DMS153 treated with DMSO at 0.1 percent for 48 hours (cell line): ENCODE measurements at regions not wholly inside any gene's neighbourhood (a gene's known extent, or its start where the extent isn't known, plus 50 kb on each side); places are given as distances from the start of the nearest gene placed in this dataset.

Source experiments
- DNase-seq: peaks from one replicate; lab custom pipeline; 2025; ENCODE audit not compliant: unreplicated experiment; lab: John Stamatoyannopoulos, UW

GRCh38 chr5:103428923-103429322 lies 133.7 kb downstream of the NUDT12 start:
- DNase-seq, result no peak

GRCh38 chr5:103428411-103428871 lies 134.1 kb downstream of the NUDT12 start:
- DNase-seq, result no peak

- DNase-seq, result no peak
Measured at GRCh38 chr5:103427326-103427725, 135.3 kb downstream of the NUDT12 start.

- no peak for DNase-seq
Measured at GRCh38 chr5:103425686-103426454, 136.7 kb downstream of the NUDT12 start.

- DNase-seq, result no peak
Measured at GRCh38 chr5:103424453-103425205, 138.0 kb downstream of the NUDT12 start.

- DNase-seq, result no peak
Measured at GRCh38 chr5:103424026-103424425, 138.6 kb downstream of the NUDT12 start.

- no peak for DNase-seq
Measured at GRCh38 chr5:103422756-103423155, 139.8 kb downstream of the NUDT12 start.

DNA sequence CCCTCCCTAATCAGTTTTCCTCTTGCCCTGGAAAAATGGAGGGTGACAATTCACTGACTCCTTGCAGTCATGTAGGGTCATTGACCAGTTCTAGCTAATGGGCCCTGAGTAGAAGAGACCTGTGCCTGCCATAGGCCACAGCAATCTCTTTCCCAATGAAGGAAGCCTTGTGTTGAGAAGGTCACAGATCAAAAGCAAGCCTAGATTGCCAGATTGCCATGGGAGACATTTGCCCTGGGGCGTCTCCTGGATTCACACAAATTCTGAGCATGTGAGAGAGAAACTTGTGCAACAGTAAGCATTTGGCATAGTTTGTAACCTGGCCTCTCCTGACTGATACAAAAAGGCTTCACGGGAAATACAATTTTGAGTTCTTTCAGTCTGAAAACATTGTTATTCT lies 148.0 kb downstream of the NUDT12 start:
- no peak for DNase-seq

DNA sequence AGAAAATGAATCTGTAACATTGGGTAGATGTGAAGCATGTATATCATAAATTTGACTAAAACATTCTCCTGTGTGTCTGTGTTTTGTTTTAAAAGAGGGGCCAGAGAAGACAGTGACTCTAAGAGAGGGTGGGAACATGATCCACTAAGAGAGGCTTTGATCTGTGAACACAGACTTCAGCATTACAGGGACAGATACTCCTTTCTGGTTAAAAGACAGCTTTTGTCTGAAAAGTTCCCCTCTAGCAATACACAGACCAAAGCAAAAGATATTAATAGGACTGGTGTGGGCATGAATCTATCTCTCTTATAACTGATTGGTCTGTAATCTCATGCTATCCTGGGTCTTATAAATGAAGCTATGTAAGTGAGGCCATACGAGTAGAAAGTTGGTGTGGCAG lies 150.9 kb downstream of the NUDT12 start:
- no peak for DNase-seq

GRCh38 chr5:103410172-103410571 lies 151.6 kb downstream of the MACIR start:
- DNase-seq, result no peak

DNA sequence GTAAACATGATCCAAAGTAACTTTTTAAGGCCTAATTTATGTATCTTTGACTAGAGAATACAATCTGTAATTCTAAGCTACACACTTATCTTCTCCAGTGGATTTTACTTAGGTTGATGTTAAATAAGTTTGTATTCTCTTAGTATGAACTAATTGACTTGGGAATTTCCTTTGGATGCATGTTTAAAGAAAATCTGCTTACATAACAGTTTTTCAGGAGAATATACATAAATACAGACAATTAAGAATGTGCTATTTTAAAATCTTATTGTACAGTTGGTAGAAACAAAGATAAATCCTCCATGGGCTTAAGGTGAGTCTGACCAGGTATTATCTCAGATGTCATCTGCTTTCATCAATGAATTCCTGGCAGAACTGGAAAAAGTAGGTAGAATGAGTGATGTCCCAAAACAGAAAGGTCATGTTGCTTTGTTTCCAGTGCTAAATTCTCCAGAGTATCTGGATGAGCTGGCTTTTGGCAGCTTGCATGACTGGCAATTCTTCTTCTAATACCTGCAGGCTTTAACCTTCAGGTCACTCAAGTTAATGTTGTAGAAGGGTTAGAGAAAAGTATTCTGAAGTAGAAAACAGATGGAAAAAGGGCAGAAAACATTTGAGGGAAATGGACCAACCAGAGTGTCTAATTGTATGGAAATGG lies 150.6 kb downstream of the MACIR start:
- no peak for DNase-seq

- DNase-seq, result no peak
Measured at GRCh38 chr5:103408408-103408807, 149.8 kb downstream of the MACIR start.

GRCh38 chr5:103407402-103407801 lies 148.8 kb downstream of the MACIR start:
- DNase-seq, result no peak

DNA sequence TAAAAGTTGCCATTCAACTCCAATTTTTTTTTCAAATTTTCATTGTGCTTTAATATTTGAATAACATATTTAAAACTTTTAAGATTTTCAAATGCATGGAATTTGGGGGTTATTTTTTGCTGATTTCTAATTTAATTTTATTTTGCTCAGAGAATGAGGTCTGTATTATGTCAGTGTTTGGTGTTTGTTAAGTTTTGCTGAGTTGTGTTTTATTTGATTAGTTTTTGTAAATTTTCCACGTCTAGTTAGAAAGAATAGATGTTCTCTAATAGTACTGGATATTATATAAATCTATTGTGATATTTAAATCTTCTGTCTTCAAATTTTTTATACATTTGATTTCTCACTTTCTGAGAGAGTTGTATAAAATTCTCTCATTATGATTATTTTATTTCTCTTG lies 145.9 kb downstream of the MACIR start:
- DNase-seq, result no peak

DNA sequence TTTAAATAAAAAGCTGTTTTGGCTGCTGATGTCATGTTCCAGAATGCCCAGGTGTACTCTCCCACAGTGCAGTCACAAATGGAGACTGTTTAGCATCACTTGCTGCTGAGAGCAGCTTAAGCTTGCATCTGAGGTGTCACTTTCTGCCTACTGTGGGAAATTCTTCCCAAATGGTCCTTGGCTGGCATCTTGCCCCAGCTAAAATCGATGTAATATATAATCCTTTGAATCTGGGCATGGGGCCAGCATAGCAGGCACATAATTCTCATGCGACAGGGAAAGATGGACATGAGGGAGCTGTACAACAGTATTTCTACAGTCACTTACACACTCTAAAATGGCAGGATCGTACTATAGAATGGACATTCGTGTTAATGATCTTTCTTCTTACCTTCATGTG lies 144.3 kb downstream of the MACIR start:
- no peak for DNase-seq

GRCh38 chr5:103397739-103398581 lies 139.4 kb downstream of the MACIR start:
- no peak for DNase-seq

DNA sequence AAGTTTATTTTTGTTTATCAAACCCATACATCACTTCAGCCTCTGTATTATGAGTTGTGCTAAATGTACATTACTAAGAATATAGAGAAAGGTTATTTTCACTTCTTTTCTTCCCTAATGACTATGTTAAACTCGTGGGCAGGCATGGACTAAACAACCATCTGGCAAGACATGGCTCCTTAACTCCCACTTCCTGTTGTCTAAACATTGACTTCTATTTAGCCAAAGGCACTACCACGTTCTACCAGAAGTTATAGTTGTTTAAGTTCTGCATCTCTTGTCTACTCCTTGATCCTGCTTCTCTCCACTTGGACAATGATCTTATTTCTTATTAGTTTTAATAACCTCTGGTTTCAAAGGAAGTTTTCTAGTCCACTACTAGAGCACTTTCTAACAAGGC lies 136.1 kb downstream of the MACIR start:
- no peak for DNase-seq

DNA sequence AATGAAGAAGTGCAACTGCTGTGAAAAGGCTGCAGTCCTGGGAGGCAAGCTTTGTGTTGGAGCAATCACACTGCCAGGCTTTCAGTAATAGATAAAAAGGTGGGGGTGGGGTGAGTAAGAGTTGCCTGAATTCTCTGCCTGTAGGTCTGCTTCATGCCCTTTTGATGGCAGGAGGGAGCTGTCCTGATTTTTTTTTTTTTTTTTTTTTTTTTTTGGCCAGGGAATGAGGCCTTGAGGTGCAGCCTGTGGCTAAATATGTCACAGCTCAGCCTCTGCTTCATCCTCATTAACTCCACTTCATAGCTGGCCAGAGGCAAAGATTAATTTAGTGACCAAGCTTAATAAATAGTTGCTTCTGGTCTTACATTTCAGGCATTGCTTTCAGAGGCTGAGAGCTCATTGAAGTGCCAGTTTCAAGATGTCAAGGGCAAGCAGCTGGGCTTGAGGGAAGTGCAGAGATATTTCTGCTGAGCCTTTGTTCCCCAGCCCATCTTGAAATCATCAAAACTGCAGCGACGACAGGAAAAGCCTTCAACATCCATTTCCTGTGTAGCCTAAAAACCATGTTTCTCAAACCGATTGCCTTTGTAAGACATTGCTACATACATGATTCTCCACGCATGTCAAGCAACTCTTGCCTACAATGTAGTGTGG lies 134.7 kb downstream of the MACIR start:
- DNase-seq, result no peak

GRCh38 chr5:103391659-103392058 lies 133.1 kb downstream of the MACIR start:
- no peak for DNase-seq

DNA sequence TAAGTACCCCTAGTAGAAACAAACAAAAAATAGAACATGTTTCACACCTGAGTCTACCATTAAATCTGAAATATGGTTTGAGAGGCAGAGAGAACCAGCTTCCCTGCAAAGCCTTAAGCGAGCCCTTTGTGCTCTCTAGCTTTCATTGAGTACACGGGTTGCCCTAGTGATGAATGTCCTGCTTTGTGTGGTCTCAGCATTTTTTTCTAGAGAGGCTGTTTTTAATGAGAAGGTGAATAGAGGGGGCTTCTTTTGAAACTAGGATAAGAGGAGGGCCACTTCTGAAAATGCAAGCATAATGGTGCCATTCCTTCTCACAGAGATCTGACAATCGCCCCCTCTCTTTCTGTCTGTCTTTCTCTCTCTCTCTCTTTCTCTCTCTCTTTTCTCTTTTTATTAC lies 131.3 kb downstream of the MACIR start:
- DNase-seq, result no peak
